ENCODE measurements at regions not wholly inside any gene's neighbourhood (a gene's known extent, or its start where the extent isn't known, plus 50 kb on each side); places are given as distances from the start of the nearest gene placed in this dataset.

DNA sequence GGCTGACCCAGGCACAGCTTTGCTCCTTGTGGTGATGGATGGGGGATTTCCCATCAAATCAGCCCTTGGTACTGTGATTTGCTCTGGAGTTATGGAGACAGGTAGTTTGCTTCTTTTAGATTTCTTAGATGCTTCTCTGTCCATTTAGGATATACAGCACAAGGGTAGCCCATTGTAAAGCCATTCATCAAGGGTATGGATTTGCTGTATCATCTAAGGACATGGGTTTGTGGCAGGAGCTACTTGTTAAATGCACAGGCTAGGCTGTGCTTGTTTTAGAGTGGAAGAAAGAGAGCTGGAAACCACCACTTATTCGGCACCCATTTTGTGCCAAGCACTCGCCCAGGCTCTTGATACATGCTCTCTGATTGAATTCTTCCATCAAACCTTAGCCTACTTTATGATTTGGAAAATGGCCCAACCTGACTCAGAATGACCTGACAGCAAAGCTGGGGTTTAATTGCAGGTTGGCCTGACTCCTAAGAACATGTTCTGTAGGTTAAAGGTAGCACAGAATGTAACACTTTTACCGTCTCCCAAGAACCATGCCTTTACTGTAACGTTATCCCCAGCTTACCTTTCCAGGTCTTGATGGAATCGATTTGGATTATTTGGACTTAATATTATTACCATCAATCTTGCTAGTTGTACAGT lies 168.0 kb downstream of the SNX10 start:
- no peak overlapping the region for H2AFZ ChIP-seq
- no peaks in the 10 kb centered on the region for H3K36me3 ChIP-seq (ENCODE audit: control insufficient read depth, insufficient read depth, low read length)
- no peak overlapping the region for H3K4me2 ChIP-seq (ENCODE audit: low read length)
- H3K27ac ChIP-seq, result no peak overlapping the region
- no peaks in the 10 kb centered on the region for H3K27me3 ChIP-seq (ENCODE audit: control insufficient read depth, insufficient read depth, low read length)
- no peak for TF ChIP-seq CTCF (IDR thresholded peaks at IDR 0.05)
- no peak overlapping the region for H3K9ac ChIP-seq
- no peaks in the 10 kb centered on the region for H3K9me3 ChIP-seq (ENCODE audit: control insufficient read depth, low read length)
- H3K79me2 ChIP-seq, result no peaks in the 10 kb centered on the region
- H3K4me1 ChIP-seq, result no peaks in the 10 kb centered on the region
- no peak overlapping the region for H3K4me3 ChIP-seq (ENCODE audit: low read depth, low read length)

DNA sequence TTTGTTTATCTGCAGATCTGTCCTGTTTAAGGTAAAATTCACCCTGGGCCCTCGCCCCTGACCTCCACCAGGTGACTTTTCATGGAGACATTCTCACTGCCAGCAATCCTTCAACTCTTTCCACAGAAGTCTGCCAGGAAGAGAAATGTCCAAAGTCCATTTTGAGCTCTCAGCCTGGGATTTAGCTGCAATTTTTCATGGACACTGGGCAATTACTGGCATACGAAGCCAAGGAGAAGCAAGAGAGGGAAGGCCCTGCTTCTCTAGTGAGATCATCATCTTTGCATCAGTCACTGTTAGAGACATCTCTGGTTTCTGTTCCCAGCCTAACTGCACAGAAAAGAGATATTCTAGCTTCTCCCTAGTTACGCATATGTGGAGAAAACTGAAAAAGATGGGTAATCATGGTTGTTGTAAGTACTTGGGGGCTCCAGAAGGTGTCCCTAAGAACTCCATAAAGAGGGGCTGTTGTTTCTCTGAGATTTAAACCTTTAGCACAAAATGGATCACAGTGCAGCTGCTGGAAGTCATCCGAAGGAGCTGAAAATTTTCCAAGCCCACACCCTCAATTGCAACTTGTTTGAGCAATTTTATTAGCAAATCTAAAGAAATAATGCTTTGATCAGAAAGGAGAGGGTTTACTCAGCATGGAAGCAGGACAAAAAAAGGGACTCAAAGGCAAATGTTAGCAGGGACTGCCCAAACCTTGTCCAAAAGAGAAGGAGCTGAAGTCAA lies 168.9 kb downstream of the SNX10 start:
- Histone ChIP-seq H3K4me2 (ENCODE audit: low read length) (no peak overlapping the region), H3K9ac (no peak overlapping the region), H3K27me3 (ENCODE audit: control insufficient read depth, insufficient read depth, low read length) (no peaks in the 10 kb centered on the region), H3K36me3 (ENCODE audit: control insufficient read depth, insufficient read depth, low read length) (no peaks in the 10 kb centered on the region), H3K9me3 (ENCODE audit: control insufficient read depth, low read length) (no peaks in the 10 kb centered on the region), H3K27ac (no peak overlapping the region), H3K4me3 (ENCODE audit: low read depth, low read length) (no peak overlapping the region), H3K4me1 (no peaks in the 10 kb centered on the region), H2AFZ (no peak overlapping the region), H3K79me2 (no peaks in the 10 kb centered on the region)
- TF ChIP-seq CTCF (IDR thresholded peaks at IDR 0.05), result no peak

GRCh38 chr7:26461518-26461917 lies 169.9 kb downstream of the SNX10 start:
- Histone ChIP-seq H2AFZ (no peak overlapping the region), H3K9me3 (ENCODE audit: control insufficient read depth, low read length) (no peaks in the 10 kb centered on the region), H3K4me3 (ENCODE audit: low read depth, low read length) (no peak overlapping the region), H3K27me3 (ENCODE audit: control insufficient read depth, insufficient read depth, low read length) (no peaks in the 10 kb centered on the region), H3K79me2 (no peaks in the 10 kb centered on the region), H3K36me3 (ENCODE audit: control insufficient read depth, insufficient read depth, low read length) (no peaks in the 10 kb centered on the region), H3K4me2 (ENCODE audit: low read length) (no peak overlapping the region), H3K27ac (no peak overlapping the region), H3K9ac (no peak overlapping the region), H3K4me1 (no peaks in the 10 kb centered on the region)
- TF ChIP-seq CTCF (IDR thresholded peaks at IDR 0.05), result no peak

- no peak for TF ChIP-seq CTCF (IDR thresholded peaks at IDR 0.05)
Observed at GRCh38 chr7:26466007-26466406, 174.3 kb downstream of the SNX10 start.

More at GRCh38 chr7:26466007-26466406, 174.3 kb downstream of the SNX10 start:
- Histone ChIP-seq H2AFZ (no peak overlapping the region), H3K27me3 (ENCODE audit: control insufficient read depth, insufficient read depth, low read length) (no peaks in the 10 kb centered on the region), H3K4me2 (ENCODE audit: low read length) (no peak overlapping the region), H3K27ac (no peak overlapping the region), H3K79me2 (no peaks in the 10 kb centered on the region), H3K9ac (no peak overlapping the region), H3K9me3 (ENCODE audit: control insufficient read depth, low read length) (no peaks in the 10 kb centered on the region), H3K36me3 (ENCODE audit: control insufficient read depth, insufficient read depth, low read length) (no peaks in the 10 kb centered on the region), H3K4me3 (ENCODE audit: low read depth, low read length) (no peak overlapping the region), H3K4me1 (no peaks in the 10 kb centered on the region)

All from parathyroid adenoma (tissue), 2 donors.